Naive thymus-derived CD8-positive, alpha-beta T cell (primary cell): ENCODE measurements at regions not wholly inside any gene's neighbourhood (a gene's known extent, or its start where the extent isn't known, plus 50 kb on each side); places are given as distances from the start of the nearest gene placed in this dataset.

ENCODE experiments used
- ATAC-seq, 2 donors: fragments of 150-1000 bp; cut with Tn5 transposase in 1 of 2; sonication (Bioruptor Pico), chemical (Tn5 transposase) in 1 of 2; 1 replicate in 1 of 2; 2 replicates in 1 of 2; pipeline ENCODE4 v1.10.0; 2021; ENCODE audit warnings: mild to moderate bottlenecking in 2 of 2, moderate library complexity in 2 of 2
- POLR2A ChIA-PET: fragments of 350-600 bp; sonication (Branson Sonifier 250); formaldehyde crosslinking; loops from one replicate; lab custom pipeline; 2021; ENCODE audit warnings: antibody characterized with exemption; lab: Charles Lee
- DNase-seq, 10 donors: peaks; one replicate each; pipeline versions ENCODE4 v3.0.0 to v3.0.0-alpha.2; 2020 to 2022
- H3K27ac Mint-ChIP-seq, 10 donors: one replicate each; pipeline ENCODE4 v1.8.0; 2020 to 2022; ENCODE audit warnings: mild to moderate bottlenecking in 10 of 10, mixed read lengths in 10 of 10, moderate library complexity in 4 of 10, inconsistent platforms in 1 of 10
- H3K27me3 Mint-ChIP-seq, 5 donors: one replicate each; pipeline ENCODE4 v1.8.0; 2021 to 2022; ENCODE audit warnings: mixed read lengths in 5 of 5
- H3K36me3 Mint-ChIP-seq, 3 donors: one replicate each; pipeline ENCODE4 v1.8.0; 2020 to 2022; ENCODE audit warnings: mixed read lengths in 3 of 3, mild to moderate bottlenecking in 2 of 3, inconsistent platforms in 1 of 3
- H3K4me1 Mint-ChIP-seq, 4 donors: one replicate each; pipeline ENCODE4 v1.8.0; 2021 to 2022; ENCODE audit warnings: mixed read lengths in 4 of 4
- H3K4me3 Mint-ChIP-seq, 10 donors: one replicate each; pipeline ENCODE4 v1.8.0; 2020 to 2022; ENCODE audit warnings: mild to moderate bottlenecking in 10 of 10, mixed read lengths in 10 of 10, moderate library complexity in 6 of 10, inconsistent platforms in 1 of 10
- H3K9me3 Mint-ChIP-seq, 9 donors: one replicate each; pipeline ENCODE4 v1.8.0; 2020 to 2022; ENCODE audit warnings: mixed read lengths in 9 of 9, mild to moderate bottlenecking in 3 of 9, inconsistent platforms in 1 of 9, moderate library complexity in 1 of 9

GRCh38 chrX:39145859-39146258, 344.6 kb downstream of the MID1IP1 start:
- H3K4me1 Mint-ChIP-seq: peaks cover 0 to 21% (median 0%) of the 10 kb centered on the region in 4 donors
- H3K27ac Mint-ChIP-seq: no peak overlapping the region
- no peaks in the 10 kb centered on the region for H3K36me3 Mint-ChIP-seq

GRCh38 chrX:39149761-39150160, 348.5 kb downstream of the MID1IP1 start:
- H3K27me3 Mint-ChIP-seq: no peaks in the 10 kb centered on the region
- H3K4me1 Mint-ChIP-seq: peaks cover 0 to 14% (median 0%) of the 10 kb centered on the region in 4 donors
- no peaks in the 10 kb centered on the region for H3K36me3 Mint-ChIP-seq
- H3K27ac Mint-ChIP-seq: no peak overlapping the region
- no peak overlapping the region for H3K4me3 Mint-ChIP-seq
- peak; percentile 14 to 75 (median 51) for DNase-seq
- H3K9me3 Mint-ChIP-seq: no peaks in the 10 kb centered on the region
- ATAC-seq: peak; percentile 27 to 49
- POLR2A ChIA-PET: no interaction called here

More at GRCh38 chrX:39145859-39146258, 344.6 kb downstream of the MID1IP1 start:
- Mint-ChIP-seq H3K4me3 (no peak overlapping the region), H3K27me3 (peaks cover 0 to 1% (median 0%) of the 10 kb centered on the region in 5 donors), H3K9me3 (no peaks in the 10 kb centered on the region)
- DNase-seq (no peak), ATAC-seq (no peak)
- POLR2A ChIA-PET: no interaction called here

GRCh38 chrX:39150220-39150619, 349.0 kb downstream of the MID1IP1 start:
- Mint-ChIP-seq H3K27ac (no peak overlapping the region), H3K4me3 (no peak overlapping the region), H3K36me3 (no peaks in the 10 kb centered on the region), H3K4me1 (peaks cover 0 to 11% (median 0%) of the 10 kb centered on the region in 4 donors), H3K9me3 (no peaks in the 10 kb centered on the region), H3K27me3 (no peaks in the 10 kb centered on the region)
- POLR2A ChIA-PET: no interaction called here
- DNase-seq (no peak), ATAC-seq (no peak)

- no peaks in the 10 kb centered on the region for H3K36me3 Mint-ChIP-seq
Measured at GRCh38 chrX:39150621-39151020, 349.4 kb downstream of the MID1IP1 start.

GRCh38 chrX:39152106-39152649, 350.9 kb downstream of the MID1IP1 start:
- POLR2A ChIA-PET: no interaction called here

More at GRCh38 chrX:39150621-39151020, 349.4 kb downstream of the MID1IP1 start:
- peaks cover 0 to 8% (median 0%) of the 10 kb centered on the region in 4 donors for H3K4me1 Mint-ChIP-seq
- no peak for ATAC-seq
- no peaks in the 10 kb centered on the region for H3K27me3 Mint-ChIP-seq
- no peak for DNase-seq
- no peak overlapping the region for H3K27ac Mint-ChIP-seq
- POLR2A ChIA-PET: no interaction called here
- no peak overlapping the region for H3K4me3 Mint-ChIP-seq
- no peaks in the 10 kb centered on the region for H3K9me3 Mint-ChIP-seq

GRCh38 chrX:39156051-39156450, 354.8 kb downstream of the MID1IP1 start:
- Mint-ChIP-seq H3K27ac (no peak overlapping the region), H3K9me3 (no peaks in the 10 kb centered on the region), H3K27me3 (peaks cover 0 to 7% (median 0%) of the 10 kb centered on the region in 5 donors), H3K4me3 (no peak overlapping the region), H3K36me3 (no peaks in the 10 kb centered on the region), H3K4me1 (no peaks in the 10 kb centered on the region)
- POLR2A ChIA-PET: no interaction called here
- DNase-seq: no peak
- ATAC-seq: no peak

More at GRCh38 chrX:39152106-39152649, 350.9 kb downstream of the MID1IP1 start:
- H3K27ac Mint-ChIP-seq: no peak overlapping the region
- peaks cover 0 to 8% (median 0%) of the 10 kb centered on the region in 4 donors for H3K4me1 Mint-ChIP-seq
- no peak overlapping the region for H3K4me3 Mint-ChIP-seq
- peaks cover 0 to 2% (median 0%) of the 10 kb centered on the region in 5 donors for H3K27me3 Mint-ChIP-seq
- no peaks in the 10 kb centered on the region for H3K9me3 Mint-ChIP-seq
- no peaks in the 10 kb centered on the region for H3K36me3 Mint-ChIP-seq
- DNase-seq: peak in 8 of 10 donors; percentile 3 to 31 (median 20)
- peak in 1 of 2 donors; percentile 39 for ATAC-seq

- Mint-ChIP-seq H3K4me3 (no peak overlapping the region), H3K4me1 (peaks cover 3% of the 10 kb centered on the region in 4 donors), H3K9me3 (no peaks in the 10 kb centered on the region), H3K27ac (no peak overlapping the region), H3K27me3 (peaks cover 0 to 7% (median 2%) of the 10 kb centered on the region in 5 donors), H3K36me3 (no peaks in the 10 kb centered on the region)
- ATAC-seq (no peak), DNase-seq (no peak)
- POLR2A ChIA-PET: no interaction called here
Measured at GRCh38 chrX:39157006-39157405, 355.7 kb downstream of the MID1IP1 start.

- Mint-ChIP-seq H3K27me3 (peaks cover 0 to 8% (median 4%) of the 10 kb centered on the region in 5 donors), H3K9me3 (no peaks in the 10 kb centered on the region), H3K4me1 (peaks cover 5 to 11% (median 6%) of the 10 kb centered on the region in 4 donors), H3K36me3 (no peaks in the 10 kb centered on the region), H3K4me3 (no peak overlapping the region), H3K27ac (no peak overlapping the region)
- ATAC-seq (no peak), DNase-seq (no peak)
- POLR2A ChIA-PET: no interaction called here
Measured at GRCh38 chrX:39157796-39158195, 356.5 kb downstream of the MID1IP1 start.

GRCh38 chrX:39158801-39159657, 357.8 kb downstream of the MID1IP1 start:
- DNase-seq (no peak), ATAC-seq (no peak)
- Mint-ChIP-seq H3K9me3 (no peaks in the 10 kb centered on the region), H3K27me3 (peaks cover 2 to 15% (median 10%) of the 10 kb centered on the region in 5 donors), H3K36me3 (peaks cover 0 to 3% (median 0%) of the 10 kb centered on the region in 3 donors), H3K4me1 (peaks cover 7 to 16% (median 8%) of the 10 kb centered on the region in 4 donors), H3K4me3 (no peak overlapping the region), H3K27ac (peak overlapping the region in 1 of 10 donors; percentile 3)
- POLR2A ChIA-PET: no interaction called here

GRCh38 chrX:39159921-39160507, 358.8 kb downstream of the MID1IP1 start:
- DNase-seq (no peak), ATAC-seq (no peak)
- Mint-ChIP-seq H3K27me3 (peaks cover 2 to 15% (median 10%) of the 10 kb centered on the region in 5 donors), H3K4me3 (no peak overlapping the region), H3K4me1 (peaks cover 7 to 16% (median 8%) of the 10 kb centered on the region in 4 donors), H3K27ac (no peak overlapping the region), H3K36me3 (peaks cover 0 to 3% (median 0%) of the 10 kb centered on the region in 3 donors), H3K9me3 (no peaks in the 10 kb centered on the region)
- POLR2A ChIA-PET: no interaction called here

- Mint-ChIP-seq H3K4me3 (peak overlapping the region in 7 of 10 donors; percentile 11 to 73 (median 58)), H3K36me3 (peaks cover 0 to 3% (median 0%) of the 10 kb centered on the region in 3 donors), H3K9me3 (peaks cover 0 to 4% (median 0%) of the 10 kb centered on the region in 9 donors), H3K4me1 (peaks cover 7 to 16% (median 8%) of the 10 kb centered on the region in 4 donors), H3K27me3 (peaks cover 1 to 15% (median 10%) of the 10 kb centered on the region in 5 donors), H3K27ac (peak overlapping the region in 1 of 10 donors; percentile 16)
- ATAC-seq (no peak), DNase-seq (no peak)
- POLR2A ChIA-PET: no interaction called here
Measured at GRCh38 chrX:39161611-39162255, 360.5 kb downstream of the MID1IP1 start.

- H3K4me1 Mint-ChIP-seq: peaks cover 7 to 16% (median 9%) of the 10 kb centered on the region in 4 donors
- H3K27ac Mint-ChIP-seq: peak overlapping the region in 2 of 10 donors; percentile 16 to 37
- peak overlapping the region; percentile 47 to 78 (median 64) for H3K4me3 Mint-ChIP-seq
- DNase-seq (peak in 8 of 10 donors; percentile 13 to 45 (median 28)), ATAC-seq (peak; percentile 86 to 92)
- peaks cover 1 to 15% (median 10%) of the 10 kb centered on the region in 5 donors for H3K27me3 Mint-ChIP-seq
- POLR2A ChIA-PET: no interaction called here
- peaks cover 0 to 3% (median 0%) of the 10 kb centered on the region in 3 donors for H3K36me3 Mint-ChIP-seq
- H3K9me3 Mint-ChIP-seq: peaks cover 0 to 4% (median 0%) of the 10 kb centered on the region in 9 donors
Measured at GRCh38 chrX:39162322-39162735, 361.1 kb downstream of the MID1IP1 start.
